ENCODE measurements at regions not wholly inside any gene's neighbourhood (a gene's known extent, or its start where the extent isn't known, plus 50 kb on each side); places are given as distances from the start of the nearest gene placed in this dataset.
A peak's percentile ranks its signal among the peaks of the same experiment; 100 is the strongest.

GRCh38 chr1:199410462-199410861, 617.0 kb upstream of the NR5A2 start:
- Mint-ChIP-seq H3K9me3 (peaks cover 0 to 3% (median 2%) of the 10 kb centered on the region in 3 donors), H3K4me3 (peak overlapping the region in 1 of 4 donors; percentile 61), H3K4me1 (peaks cover 14 to 18% (median 16%) of the 10 kb centered on the region in 3 donors), H3K36me3 (peaks cover 1% of the 10 kb centered on the region), H3K27ac (peak overlapping the region in 1 of 3 donors; percentile 35), H3K27me3 (peaks cover 5% of the 10 kb centered on the region)

- Mint-ChIP-seq H3K27ac (peak overlapping the region in 1 of 3 donors; percentile 11), H3K4me1 (peaks cover 14 to 18% (median 16%) of the 10 kb centered on the region in 3 donors), H3K9me3 (peaks cover 3 to 11% (median 3%) of the 10 kb centered on the region in 3 donors), H3K27me3 (peaks cover 5% of the 10 kb centered on the region), H3K36me3 (peaks cover 1% of the 10 kb centered on the region), H3K4me3 (peak overlapping the region in 1 of 4 donors; percentile 61)
Observed at GRCh38 chr1:199411506-199411905, 616.0 kb upstream of the NR5A2 start.

GRCh38 chr1:199422206-199422605, 605.3 kb upstream of the NR5A2 start:
- H3K27ac Mint-ChIP-seq: no peak overlapping the region
- no peak overlapping the region for H3K4me3 Mint-ChIP-seq
- H3K4me1 Mint-ChIP-seq: no peaks in the 10 kb centered on the region
- peaks cover 3 to 6% (median 6%) of the 10 kb centered on the region in 3 donors for H3K9me3 Mint-ChIP-seq
- H3K27me3 Mint-ChIP-seq: peaks cover 1% of the 10 kb centered on the region
- peaks cover 2% of the 10 kb centered on the region for H3K36me3 Mint-ChIP-seq

GRCh38 chr1:199447906-199448305, 579.6 kb upstream of the NR5A2 start:
- Mint-ChIP-seq H3K27ac (no peak overlapping the region), H3K27me3 (no peaks in the 10 kb centered on the region), H3K4me3 (no peak overlapping the region), H3K36me3 (no peaks in the 10 kb centered on the region), H3K9me3 (peaks cover 0 to 6% (median 5%) of the 10 kb centered on the region in 3 donors), H3K4me1 (peaks cover 0 to 7% (median 0%) of the 10 kb centered on the region in 3 donors)

GRCh38 chr1:199448646-199449045, 578.9 kb upstream of the NR5A2 start:
- no peaks in the 10 kb centered on the region for H3K27me3 Mint-ChIP-seq
- peaks cover 0 to 6% (median 0%) of the 10 kb centered on the region in 3 donors for H3K4me1 Mint-ChIP-seq
- peaks cover 0 to 6% (median 0%) of the 10 kb centered on the region in 3 donors for H3K9me3 Mint-ChIP-seq
- no peak overlapping the region for H3K4me3 Mint-ChIP-seq
- no peak overlapping the region for H3K27ac Mint-ChIP-seq
- H3K36me3 Mint-ChIP-seq: no peaks in the 10 kb centered on the region

- peaks cover 0 to 5% (median 0%) of the 10 kb centered on the region in 3 donors for H3K4me1 Mint-ChIP-seq
- peaks cover 0 to 6% (median 0%) of the 10 kb centered on the region in 3 donors for H3K9me3 Mint-ChIP-seq
- no peaks in the 10 kb centered on the region for H3K36me3 Mint-ChIP-seq
- H3K27ac Mint-ChIP-seq: no peak overlapping the region
- no peaks in the 10 kb centered on the region for H3K27me3 Mint-ChIP-seq
- no peak overlapping the region for H3K4me3 Mint-ChIP-seq
Observed at GRCh38 chr1:199449221-199449620, 578.3 kb upstream of the NR5A2 start.

GRCh38 chr1:199449681-199450080, 577.8 kb upstream of the NR5A2 start:
- H3K4me1 Mint-ChIP-seq: peaks cover 0 to 2% (median 0%) of the 10 kb centered on the region in 3 donors
- no peaks in the 10 kb centered on the region for H3K27me3 Mint-ChIP-seq
- H3K27ac Mint-ChIP-seq: no peak overlapping the region
- no peak overlapping the region for H3K4me3 Mint-ChIP-seq
- peaks cover 0 to 6% (median 0%) of the 10 kb centered on the region in 3 donors for H3K9me3 Mint-ChIP-seq
- no peaks in the 10 kb centered on the region for H3K36me3 Mint-ChIP-seq

- H3K27ac Mint-ChIP-seq: no peak overlapping the region
- H3K4me3 Mint-ChIP-seq: no peak overlapping the region
- H3K9me3 Mint-ChIP-seq: no peaks in the 10 kb centered on the region
- H3K36me3 Mint-ChIP-seq: no peaks in the 10 kb centered on the region
- H3K27me3 Mint-ChIP-seq: no peaks in the 10 kb centered on the region
- no peaks in the 10 kb centered on the region for H3K4me1 Mint-ChIP-seq
Observed at GRCh38 chr1:199452627-199453026, 574.9 kb upstream of the NR5A2 start.

GRCh38 chr1:199453723-199454122, 573.8 kb upstream of the NR5A2 start:
- Mint-ChIP-seq H3K4me1 (no peaks in the 10 kb centered on the region), H3K27ac (no peak overlapping the region), H3K27me3 (no peaks in the 10 kb centered on the region), H3K9me3 (no peaks in the 10 kb centered on the region), H3K4me3 (no peak overlapping the region), H3K36me3 (no peaks in the 10 kb centered on the region)

- peak overlapping the region in 1 of 4 donors; percentile 36 for H3K4me3 Mint-ChIP-seq
- H3K36me3 Mint-ChIP-seq: peaks cover 3% of the 10 kb centered on the region
- H3K4me1 Mint-ChIP-seq: peaks cover 3 to 5% (median 4%) of the 10 kb centered on the region in 3 donors
- H3K27ac Mint-ChIP-seq: no peak overlapping the region
- H3K27me3 Mint-ChIP-seq: no peaks in the 10 kb centered on the region
- peaks cover 0 to 8% (median 6%) of the 10 kb centered on the region in 3 donors for H3K9me3 Mint-ChIP-seq
Observed at GRCh38 chr1:199460933-199461332, 566.6 kb upstream of the NR5A2 start.

GRCh38 chr1:199463521-199464127, 563.9 kb upstream of the NR5A2 start:
- Mint-ChIP-seq H3K27me3 (no peaks in the 10 kb centered on the region), H3K36me3 (peaks cover 3% of the 10 kb centered on the region), H3K4me1 (peaks cover 3 to 5% (median 4%) of the 10 kb centered on the region in 3 donors), H3K4me3 (no peak overlapping the region), H3K9me3 (peaks cover 0 to 8% (median 6%) of the 10 kb centered on the region in 3 donors), H3K27ac (no peak overlapping the region)

- no peaks in the 10 kb centered on the region for H3K27me3 Mint-ChIP-seq
- H3K36me3 Mint-ChIP-seq: peaks cover 3% of the 10 kb centered on the region
- no peaks in the 10 kb centered on the region for H3K4me1 Mint-ChIP-seq
- H3K4me3 Mint-ChIP-seq: no peak overlapping the region
- H3K9me3 Mint-ChIP-seq: peaks cover 0 to 8% (median 6%) of the 10 kb centered on the region in 3 donors
- no peak overlapping the region for H3K27ac Mint-ChIP-seq
Observed at GRCh38 chr1:199466961-199467360, 560.5 kb upstream of the NR5A2 start.

- Mint-ChIP-seq H3K9me3 (peaks cover 0 to 1% (median 0%) of the 10 kb centered on the region in 3 donors), H3K27ac (no peak overlapping the region), H3K4me1 (no peaks in the 10 kb centered on the region), H3K4me3 (no peak overlapping the region), H3K36me3 (no peaks in the 10 kb centered on the region), H3K27me3 (no peaks in the 10 kb centered on the region)
Observed at GRCh38 chr1:199472018-199472417, 555.5 kb upstream of the NR5A2 start.

- no peaks in the 10 kb centered on the region for H3K36me3 Mint-ChIP-seq
- H3K27me3 Mint-ChIP-seq: no peaks in the 10 kb centered on the region
- peaks cover 0 to 1% (median 0%) of the 10 kb centered on the region in 3 donors for H3K9me3 Mint-ChIP-seq
- no peak overlapping the region for H3K27ac Mint-ChIP-seq
- H3K4me3 Mint-ChIP-seq: no peak overlapping the region
- no peaks in the 10 kb centered on the region for H3K4me1 Mint-ChIP-seq
Observed at GRCh38 chr1:199472978-199473377, 554.5 kb upstream of the NR5A2 start.

GRCh38 chr1:199474738-199475137, 552.8 kb upstream of the NR5A2 start:
- H3K36me3 Mint-ChIP-seq: no peaks in the 10 kb centered on the region

GRCh38 chr1:199482426-199482825, 545.1 kb upstream of the NR5A2 start:
- Mint-ChIP-seq H3K27ac (no peak overlapping the region), H3K27me3 (peaks cover 1% of the 10 kb centered on the region), H3K4me1 (no peaks in the 10 kb centered on the region), H3K9me3 (peaks cover 0 to 5% (median 0%) of the 10 kb centered on the region in 3 donors), H3K36me3 (peaks cover 1% of the 10 kb centered on the region), H3K4me3 (no peak overlapping the region)

More at GRCh38 chr1:199474738-199475137, 552.8 kb upstream of the NR5A2 start:
- peaks cover 0 to 1% (median 0%) of the 10 kb centered on the region in 3 donors for H3K9me3 Mint-ChIP-seq
- H3K27me3 Mint-ChIP-seq: no peaks in the 10 kb centered on the region
- no peak overlapping the region for H3K27ac Mint-ChIP-seq
- no peak overlapping the region for H3K4me3 Mint-ChIP-seq
- no peaks in the 10 kb centered on the region for H3K4me1 Mint-ChIP-seq

Data from IgD-negative memory B cell (primary cell).